Activated T-helper 1 cell treated with anti-CD3 and anti-CD28 coated beads, Interleukin-12 subunit alpha, Interleukin-12 subunit beta, Interleukin-2, Interleukin-4 antibody, amounts not matched to agents 30 ng/mL and 10 ng/mL and 1 ng/mL, durations not matched to agents 14 hours and 24 hours and 36 hours (primary cell): ENCODE measurements at regions not wholly inside any gene's neighbourhood (a gene's known extent, or its start where the extent isn't known, plus 50 kb on each side); places are given as distances from the start of the nearest gene placed in this dataset.
"Not testable (repeated sequence)": the region's sequence is repeated elsewhere in the genome, so short reads cannot be mapped to it uniquely, and the experiment has no call there.

Experiments used
- DNase-seq: peaks from one replicate; pipeline ENCODE4 v3.0.0; 2021; ENCODE audit warnings: low spot score
- H3K27ac Mint-ChIP-seq: one replicate; pipeline ENCODE4 v1.8.0; 2021; ENCODE audit warnings: mild to moderate bottlenecking, mixed read lengths
- H3K27me3 Mint-ChIP-seq: one replicate; pipeline ENCODE4 v1.8.0; 2022; ENCODE audit warnings: mild to moderate bottlenecking, moderate library complexity, mixed read lengths; ENCODE audit not compliant: insufficient read depth
- H3K36me3 Mint-ChIP-seq: one replicate; pipeline ENCODE4 v1.8.0; 2021; ENCODE audit warnings: low read depth, mixed read lengths
- H3K4me1 Mint-ChIP-seq: one replicate; pipeline ENCODE4 v1.8.0; 2021; ENCODE audit warnings: low read depth, mixed read lengths
- H3K4me3 Mint-ChIP-seq: one replicate; pipeline ENCODE4 v1.8.0; 2021; ENCODE audit warnings: mild to moderate bottlenecking, moderate library complexity, mixed read lengths
- H3K9me3 Mint-ChIP-seq: one replicate; pipeline ENCODE4 v1.8.0; 2021; ENCODE audit warnings: mixed read lengths
- intact Hi-C: fragments of 100-400 bp; cut with micrococcal nuclease; formaldehyde crosslinking; loops from one replicate; pipeline ENCODE4 v1.15.1; 2024

- H3K27ac Mint-ChIP-seq, DNase-seq, H3K36me3 Mint-ChIP-seq, H3K27me3 Mint-ChIP-seq, H3K4me3 Mint-ChIP-seq, intact Hi-C loops, H3K4me1 Mint-ChIP-seq: not testable (repeated sequence)
- H3K9me3 Mint-ChIP-seq: peaks cover 16% of the 10 kb centered on the region
Observed at GRCh38 chr6:60767791-60768499, 1518.1 kb downstream of the KHDRBS2 start.

- H3K4me3 Mint-ChIP-seq, H3K27me3 Mint-ChIP-seq, intact Hi-C loops, DNase-seq, H3K27ac Mint-ChIP-seq, H3K4me1 Mint-ChIP-seq, H3K36me3 Mint-ChIP-seq: not testable (repeated sequence)
- peaks cover 22% of the 10 kb centered on the region for H3K9me3 Mint-ChIP-seq
Observed at GRCh38 chr6:60765331-60765730, 1520.7 kb downstream of the KHDRBS2 start.

GRCh38 chr6:60763464-60764080 is 1522.5 kb downstream of the KHDRBS2 start:
- H3K4me1 Mint-ChIP-seq, H3K27me3 Mint-ChIP-seq, H3K4me3 Mint-ChIP-seq, H3K27ac Mint-ChIP-seq, DNase-seq, H3K36me3 Mint-ChIP-seq, intact Hi-C loops: not testable (repeated sequence)
- H3K9me3 Mint-ChIP-seq: peaks cover 14% of the 10 kb centered on the region

- H3K27me3 Mint-ChIP-seq, H3K4me1 Mint-ChIP-seq, intact Hi-C loops, H3K36me3 Mint-ChIP-seq, DNase-seq, H3K27ac Mint-ChIP-seq, H3K4me3 Mint-ChIP-seq: not testable (repeated sequence)
- H3K9me3 Mint-ChIP-seq: peaks cover 16% of the 10 kb centered on the region
Observed at GRCh38 chr6:60760928-60761327, 1525.1 kb downstream of the KHDRBS2 start.

GRCh38 chr6:60759149-60759825 is 1526.7 kb downstream of the KHDRBS2 start:
- H3K36me3 Mint-ChIP-seq, H3K27me3 Mint-ChIP-seq, H3K27ac Mint-ChIP-seq, DNase-seq, H3K4me1 Mint-ChIP-seq, intact Hi-C loops, H3K4me3 Mint-ChIP-seq: not testable (repeated sequence)
- peaks cover 20% of the 10 kb centered on the region for H3K9me3 Mint-ChIP-seq

GRCh38 chr6:60758725-60759124 is 1527.3 kb downstream of the KHDRBS2 start:
- H3K36me3 Mint-ChIP-seq, H3K27me3 Mint-ChIP-seq, H3K4me1 Mint-ChIP-seq, H3K4me3 Mint-ChIP-seq, H3K27ac Mint-ChIP-seq, intact Hi-C loops, DNase-seq: not testable (repeated sequence)
- H3K9me3 Mint-ChIP-seq: peaks cover 20% of the 10 kb centered on the region

GRCh38 chr6:60754879-60755278 is 1531.1 kb downstream of the KHDRBS2 start:
- Mint-ChIP-seq H3K4me3 (no peak overlapping the region), H3K9me3 (peaks cover 21% of the 10 kb centered on the region), H3K4me1 (no peaks in the 10 kb centered on the region), H3K27me3 (no peaks in the 10 kb centered on the region), H3K27ac (no peak overlapping the region), H3K36me3 (no peaks in the 10 kb centered on the region)
- intact Hi-C loops: no loop called here
- DNase-seq: no peak

GRCh38 chr6:60750353-60751081 is 1535.5 kb downstream of the KHDRBS2 start:
- H3K36me3 Mint-ChIP-seq, H3K27me3 Mint-ChIP-seq, DNase-seq, intact Hi-C loops, H3K4me3 Mint-ChIP-seq, H3K27ac Mint-ChIP-seq, H3K4me1 Mint-ChIP-seq: not testable (repeated sequence)
- peaks cover 21% of the 10 kb centered on the region for H3K9me3 Mint-ChIP-seq

GRCh38 chr6:60747765-60748556 is 1538.1 kb downstream of the KHDRBS2 start:
- H3K4me3 Mint-ChIP-seq, H3K4me1 Mint-ChIP-seq, H3K27me3 Mint-ChIP-seq, intact Hi-C loops, DNase-seq, H3K27ac Mint-ChIP-seq, H3K36me3 Mint-ChIP-seq: not testable (repeated sequence)
- peaks cover 21% of the 10 kb centered on the region for H3K9me3 Mint-ChIP-seq

- H3K36me3 Mint-ChIP-seq, DNase-seq, H3K4me3 Mint-ChIP-seq, H3K4me1 Mint-ChIP-seq, H3K27me3 Mint-ChIP-seq, H3K27ac Mint-ChIP-seq, H3K9me3 Mint-ChIP-seq, intact Hi-C loops: not testable (repeated sequence)
Observed at GRCh38 chr6:60737764-60738425, 1548.1 kb downstream of the KHDRBS2 start.

GRCh38 chr6:60737315-60737714 is 1548.7 kb downstream of the KHDRBS2 start:
- H3K4me3 Mint-ChIP-seq, H3K36me3 Mint-ChIP-seq, DNase-seq, H3K4me1 Mint-ChIP-seq, H3K27me3 Mint-ChIP-seq, H3K27ac Mint-ChIP-seq, intact Hi-C loops, H3K9me3 Mint-ChIP-seq: not testable (repeated sequence)

- DNase-seq, H3K27me3 Mint-ChIP-seq, H3K36me3 Mint-ChIP-seq, H3K27ac Mint-ChIP-seq, H3K4me1 Mint-ChIP-seq, intact Hi-C loops, H3K4me3 Mint-ChIP-seq: not testable (repeated sequence)
- peaks cover 15% of the 10 kb centered on the region for H3K9me3 Mint-ChIP-seq
Observed at GRCh38 chr6:60723935-60724334, 1562.1 kb downstream of the KHDRBS2 start.
